ENCODE measurements at regions not wholly inside any gene's neighbourhood (a gene's known extent, or its start where the extent isn't known, plus 50 kb on each side); places are given as distances from the start of the nearest gene placed in this dataset.
"Not testable (repeated sequence)": the region's sequence is repeated elsewhere in the genome, so short reads cannot be mapped to it uniquely, and the experiment has no call there.

DNA sequence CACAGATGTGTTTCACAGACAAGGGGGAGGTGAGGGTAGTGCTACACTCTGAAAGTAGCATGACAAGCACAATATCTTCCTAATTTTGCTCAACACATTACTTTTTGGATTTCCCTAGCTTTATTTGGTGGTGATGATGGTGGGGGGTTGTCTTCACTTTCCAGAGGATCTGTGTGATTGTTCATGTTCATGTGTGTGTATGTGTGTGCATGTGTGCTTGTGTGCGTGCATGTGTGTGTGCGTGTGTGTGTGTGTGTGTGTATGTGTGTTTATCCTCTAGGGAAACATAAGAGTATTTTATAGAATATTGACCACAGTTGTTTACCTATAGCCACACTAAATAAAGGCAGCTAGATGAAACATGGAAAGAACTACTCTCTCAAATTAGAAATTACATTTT lies 183.8 kb upstream of the EYA4 start:
- DNase-seq = no peak

DNA sequence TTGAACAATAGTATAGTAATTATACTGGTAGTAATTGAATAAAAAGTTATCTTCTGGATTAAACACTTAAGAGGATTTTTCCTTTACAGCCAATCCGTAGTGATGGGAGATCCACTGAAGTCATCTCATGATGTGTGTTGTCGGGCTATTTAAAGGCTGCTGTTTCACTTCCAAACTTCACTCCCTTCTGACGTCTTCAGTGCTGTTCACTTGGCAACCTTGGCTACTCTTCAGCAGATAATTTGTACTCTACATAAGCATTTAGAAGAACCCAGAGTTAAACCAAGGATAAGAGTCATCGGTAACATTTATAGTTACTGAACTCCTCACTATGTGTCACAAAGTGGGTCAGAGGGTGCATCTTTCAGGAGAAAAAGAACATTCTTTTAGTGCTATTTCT lies 179.1 kb upstream of the EYA4 start:
- no peak for DNase-seq

DNA sequence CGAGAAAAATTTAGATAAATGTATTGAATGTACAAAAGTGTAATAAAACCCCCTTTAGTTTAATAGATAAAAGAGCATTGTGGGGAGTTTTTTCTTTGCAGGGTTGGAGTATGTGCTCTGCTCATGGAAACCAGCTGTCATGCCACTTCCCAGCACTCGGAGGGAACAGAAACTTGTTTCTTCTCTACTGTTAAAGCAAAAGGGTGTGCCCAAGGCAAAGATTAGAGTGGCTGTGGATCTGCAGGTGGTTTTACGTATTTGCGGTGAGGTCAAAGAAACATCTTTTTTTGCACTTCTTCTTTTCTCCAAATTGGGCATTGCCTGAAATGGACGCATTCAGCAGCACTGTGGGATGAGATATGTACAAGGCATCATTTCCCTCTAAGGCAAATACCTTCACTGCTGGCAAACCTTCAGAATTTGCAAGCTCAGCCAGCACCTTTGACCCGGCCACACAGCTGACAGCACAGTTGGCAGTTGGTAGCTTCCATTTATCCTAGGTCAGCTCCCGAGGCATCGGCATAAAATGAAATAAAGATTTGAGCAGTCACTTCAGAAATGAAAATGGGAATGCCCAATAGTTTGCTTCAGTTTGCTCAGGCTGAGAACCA lies 178.4 kb upstream of the EYA4 start:
- no peak for DNase-seq

DNA sequence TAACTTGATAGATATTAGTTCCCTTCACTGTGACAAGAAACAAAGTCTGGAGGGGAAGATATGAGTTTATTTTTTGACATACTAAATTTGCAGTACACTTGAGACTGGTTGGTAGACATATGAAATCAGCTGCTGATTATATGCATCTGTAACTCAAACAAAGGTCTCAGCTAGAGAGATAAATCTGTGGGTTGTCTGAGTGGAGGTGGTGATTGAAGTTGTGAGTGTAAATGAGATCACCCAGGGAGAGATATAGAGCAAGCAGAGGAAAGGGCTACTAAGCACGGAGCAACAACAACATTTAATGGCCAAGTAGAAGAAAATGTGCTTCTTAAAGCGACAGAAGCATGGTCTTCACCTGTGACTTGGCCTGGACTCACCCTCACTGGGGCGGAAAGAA lies 173.2 kb upstream of the EYA4 start:
- DNase-seq = no peak

DNA sequence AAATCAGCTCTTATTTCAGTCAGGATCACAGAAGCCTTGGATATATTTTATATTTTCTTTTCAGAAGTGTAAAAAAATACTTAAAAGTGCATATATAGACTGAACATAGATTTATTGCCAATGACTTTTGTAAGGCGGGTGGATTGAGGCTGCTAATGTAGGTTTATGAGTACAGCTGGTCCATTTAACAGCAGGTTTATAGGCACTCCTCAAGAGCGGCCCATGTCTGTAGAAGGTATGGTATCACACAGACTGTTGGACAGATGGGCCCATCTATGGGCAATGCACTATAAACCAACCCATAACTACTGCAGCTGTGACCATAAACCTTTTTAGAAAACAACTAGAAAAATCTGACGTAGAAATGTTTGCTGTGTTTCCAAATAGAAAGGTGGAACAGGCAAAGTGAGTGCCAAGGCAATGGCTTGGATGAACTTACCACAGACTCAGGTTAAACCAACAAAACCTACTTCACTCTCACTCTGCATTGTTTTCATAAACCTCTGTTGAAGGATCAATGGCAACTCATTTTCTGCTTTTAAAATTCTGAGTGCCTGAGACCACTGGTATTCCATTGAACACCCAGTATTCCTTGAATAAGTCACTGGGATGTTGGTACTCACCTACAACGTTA lies 170.6 kb upstream of the EYA4 start:
- DNase-seq = no peak

DNA sequence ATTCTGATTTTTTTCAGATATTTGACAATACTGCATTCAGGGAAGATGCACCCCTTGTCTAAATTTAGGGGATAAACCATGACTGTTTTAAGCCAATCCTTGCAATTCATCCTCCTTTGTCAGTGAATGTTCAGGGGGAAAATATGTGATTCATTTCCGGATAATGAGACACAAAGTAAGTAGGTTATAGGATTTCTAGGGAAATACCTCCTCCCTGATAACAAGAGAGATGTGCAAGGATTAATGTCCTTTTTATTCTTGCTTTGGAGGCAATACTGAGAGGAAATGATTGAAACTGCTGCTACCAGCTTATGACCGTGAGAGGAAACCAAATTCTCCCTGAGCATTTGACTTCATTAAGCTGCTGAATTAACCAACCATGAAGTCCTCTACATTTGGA lies 161.3 kb upstream of the EYA4 start:
- DNase-seq = no peak

DNA sequence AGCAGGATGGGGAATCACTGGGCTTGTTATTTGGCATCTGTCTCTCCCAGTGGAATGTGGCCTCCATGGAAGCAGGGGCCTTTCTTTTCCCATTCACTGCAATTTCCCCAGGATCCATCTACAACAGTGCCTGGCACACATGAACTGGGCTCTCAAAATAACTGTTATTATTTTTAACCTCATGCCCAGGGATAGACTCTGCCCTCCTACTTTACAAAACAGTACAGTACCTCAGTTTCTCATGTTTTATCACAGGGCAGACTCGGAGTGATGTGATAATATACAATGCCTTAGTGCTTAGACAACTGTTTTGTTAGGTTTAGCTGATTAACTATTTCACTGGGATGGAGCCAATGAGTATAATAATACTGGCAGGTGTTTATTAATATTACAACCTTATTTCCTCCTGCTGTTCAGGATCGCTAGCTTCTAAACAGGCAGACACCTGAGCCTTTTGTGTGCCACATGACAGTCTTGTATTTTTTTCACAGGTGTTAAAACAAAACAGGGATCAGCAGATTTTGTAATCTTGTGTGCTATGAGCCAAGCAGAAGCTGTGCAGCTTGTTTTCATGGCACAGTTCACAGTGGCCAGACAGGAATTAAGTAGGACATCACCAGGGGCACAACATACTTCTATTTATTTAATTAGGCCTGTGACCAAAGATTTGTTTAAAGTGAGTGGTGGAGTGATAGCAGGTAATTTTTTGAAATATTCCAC lies 157.7 kb upstream of the EYA4 start:
- no peak for DNase-seq

DNA sequence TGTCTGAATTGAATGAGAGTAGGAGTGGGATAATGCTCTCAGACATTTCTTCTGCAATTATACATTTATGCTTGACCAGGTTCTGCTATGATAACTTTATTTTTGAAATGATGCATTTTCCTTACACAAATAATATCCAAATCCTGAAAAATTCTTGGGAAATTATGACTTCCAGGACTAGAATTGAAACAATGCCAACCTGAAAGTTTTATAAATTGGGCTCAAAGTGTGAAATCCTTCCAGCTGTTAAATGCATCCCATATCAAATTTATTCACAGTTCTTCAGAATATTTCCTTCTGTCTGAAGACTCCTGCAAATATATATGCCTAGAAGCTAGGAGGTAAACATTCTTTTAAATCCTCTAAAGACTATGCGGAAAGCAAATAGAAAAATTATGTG lies 155.7 kb upstream of the EYA4 start:
- no peak for DNase-seq

DNA sequence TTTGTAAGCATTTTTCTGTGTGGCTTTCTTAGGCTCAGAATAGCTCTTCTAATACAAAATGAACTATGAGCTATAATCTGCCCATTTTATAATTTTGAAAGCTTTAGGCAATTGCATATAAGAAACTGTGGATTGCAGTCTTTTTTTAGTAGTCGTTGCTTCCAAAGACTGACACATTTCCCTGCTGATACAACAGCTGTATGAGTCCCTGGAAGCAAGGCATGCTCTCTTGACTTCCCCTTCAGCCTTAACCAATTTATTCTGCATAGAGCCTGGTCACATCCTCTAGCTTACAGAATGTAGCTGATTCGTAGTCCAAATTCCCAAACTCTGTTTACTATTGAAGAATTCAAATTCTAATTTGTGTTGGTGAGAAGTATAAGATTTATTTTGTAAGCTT lies 155.3 kb upstream of the EYA4 start:
- no peak for DNase-seq

DNA sequence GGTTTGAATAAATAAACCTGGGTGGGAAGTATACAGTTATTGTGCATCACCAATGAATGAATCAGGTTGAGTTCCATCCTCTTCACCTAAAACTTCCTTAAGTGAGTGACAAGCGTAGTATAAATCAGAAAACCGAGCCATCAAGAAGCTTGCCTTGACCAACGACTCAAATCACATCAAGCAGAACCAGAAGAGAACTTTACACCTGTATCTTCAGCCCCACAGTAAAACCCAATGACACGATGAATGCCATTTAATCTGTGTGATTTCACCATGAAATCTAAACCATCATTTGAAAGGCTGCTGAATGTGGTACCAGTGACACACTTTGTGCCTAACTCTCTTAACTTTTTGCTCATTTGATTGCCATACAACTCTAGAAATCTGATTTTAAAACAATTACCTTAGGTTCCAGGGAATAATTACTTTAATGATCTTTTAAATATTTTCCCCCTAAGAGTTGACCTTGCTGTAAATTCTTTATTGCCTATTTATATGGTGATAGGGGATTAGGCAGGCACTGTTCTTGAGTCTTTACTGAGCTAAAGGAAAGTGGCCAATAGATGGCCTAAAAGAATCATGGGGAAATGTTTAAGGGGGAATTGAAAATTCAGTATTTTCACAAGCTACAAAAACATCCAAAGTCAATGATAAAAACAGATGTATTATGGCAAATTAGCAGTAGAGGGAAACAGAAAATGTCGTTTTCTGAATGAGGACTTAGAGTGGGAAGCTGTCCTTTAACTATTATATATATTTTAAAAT lies 152.0 kb upstream of the EYA4 start:
- DNase-seq = no peak

DNA sequence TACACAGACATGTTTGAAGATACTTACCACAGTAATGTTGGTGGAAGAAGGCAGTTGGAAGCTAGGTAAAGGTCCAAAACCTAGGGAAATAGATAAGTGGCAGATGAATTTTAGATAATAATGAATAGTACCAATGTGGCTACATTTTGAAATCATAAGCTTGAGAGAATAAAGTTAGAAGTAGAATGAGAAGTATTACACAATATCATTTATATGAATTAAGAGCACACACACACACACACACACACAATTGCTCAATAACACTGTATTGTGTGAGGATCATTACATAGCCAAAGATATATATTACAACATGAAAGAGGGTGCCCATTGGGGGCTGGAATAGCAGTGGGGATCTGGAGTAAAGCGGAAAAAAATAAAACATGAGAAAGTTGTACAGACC lies 149.0 kb upstream of the EYA4 start:
- DNase-seq = no peak

DNA sequence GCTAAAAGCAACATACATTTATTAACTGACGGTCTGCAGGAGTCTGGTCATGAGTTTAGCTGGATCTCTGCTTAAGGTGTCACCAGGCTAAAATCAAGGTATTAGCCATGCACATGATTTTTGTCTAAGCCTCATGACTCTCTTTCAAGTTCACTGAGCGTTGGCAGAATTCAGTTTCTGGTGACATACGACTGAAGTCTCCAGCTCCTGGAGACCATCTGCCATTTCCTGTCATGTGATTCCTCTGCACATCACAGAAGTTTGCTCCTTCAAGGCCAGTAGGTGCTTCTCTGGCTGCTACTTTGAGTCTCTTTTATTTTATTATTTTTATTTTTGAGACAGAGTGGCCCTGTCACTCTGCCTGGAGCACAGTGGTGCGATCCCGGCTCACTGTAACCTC lies 148.4 kb upstream of the EYA4 start:
- DNase-seq = no peak

DNA sequence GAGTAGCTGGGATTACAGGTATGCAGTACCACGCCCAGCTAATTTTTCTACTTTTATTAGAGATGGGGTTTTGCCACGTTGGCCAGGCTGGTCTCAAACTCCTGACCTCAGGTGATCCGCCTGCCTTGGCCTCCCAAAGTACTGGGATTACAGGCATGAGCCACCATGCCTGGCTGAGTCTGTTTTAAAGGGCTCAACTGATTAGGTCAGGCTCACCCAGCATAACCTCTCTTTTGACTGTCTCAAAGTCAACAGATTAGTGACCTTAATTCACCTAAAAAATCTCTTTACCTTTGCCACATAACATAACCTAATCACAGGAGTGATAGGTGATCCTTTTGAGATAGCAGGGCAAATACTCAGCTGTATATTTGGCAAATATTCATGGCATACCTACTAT lies 147.9 kb upstream of the EYA4 start:
- not testable (repeated sequence) for DNase-seq

DNA sequence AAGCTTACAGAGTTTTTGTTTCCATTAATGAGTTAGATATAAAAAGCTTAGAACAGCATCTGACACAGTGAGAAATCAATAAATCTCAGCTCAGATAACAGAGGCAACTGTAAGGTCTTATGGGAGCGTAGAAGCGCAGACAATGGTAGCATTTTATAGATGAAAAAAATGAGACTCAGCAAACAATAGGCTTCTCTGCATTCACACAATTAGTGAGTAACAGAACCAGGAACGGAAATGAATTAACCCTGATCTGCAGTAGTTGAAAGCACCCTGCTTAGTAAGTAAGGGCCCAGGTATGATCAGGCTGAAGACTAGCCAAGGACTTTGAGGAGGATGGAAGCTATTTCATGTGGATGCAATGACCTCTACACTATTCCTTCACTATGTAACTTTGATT lies 147.2 kb upstream of the EYA4 start:
- no peak for DNase-seq

DNA sequence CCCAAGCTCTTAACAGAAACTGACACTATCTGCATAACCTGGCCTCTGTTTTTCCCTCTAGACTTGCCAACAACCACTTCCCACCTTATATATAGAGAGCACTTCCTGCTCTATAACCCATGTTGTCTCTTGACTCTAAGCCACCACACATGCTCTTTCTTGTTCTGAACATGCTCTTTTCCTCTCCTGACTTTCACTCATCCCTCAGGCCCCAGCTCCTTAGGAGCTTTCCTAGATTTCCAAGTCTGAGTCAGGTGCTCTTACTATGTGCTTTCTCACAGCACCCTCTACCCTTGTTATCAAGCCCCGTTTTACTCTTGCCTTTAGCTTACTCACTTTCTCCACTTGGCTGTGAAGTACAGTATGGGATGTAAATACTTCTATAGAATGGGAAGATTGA lies 143.9 kb upstream of the EYA4 start:
- no peak for DNase-seq

DNA sequence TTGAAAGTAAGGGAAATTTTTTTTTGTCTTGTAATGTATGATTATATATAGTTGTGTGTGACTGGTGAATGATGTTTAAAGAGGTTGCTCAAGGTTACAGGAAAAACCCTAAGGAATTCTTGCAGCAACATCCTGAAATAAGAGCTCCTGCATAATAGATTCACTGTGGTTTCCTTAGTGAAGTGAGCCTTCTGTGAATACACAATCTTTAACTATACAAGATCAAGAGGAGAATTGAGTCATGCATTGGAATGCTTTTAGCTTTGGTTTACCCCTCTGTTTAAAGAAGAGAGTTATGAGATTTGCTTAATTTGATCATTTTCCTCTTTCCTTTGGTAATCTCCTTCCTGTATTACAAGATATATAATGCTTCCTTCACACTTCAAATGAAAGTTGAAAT lies 141.6 kb upstream of the EYA4 start:
- DNase-seq = no peak

DNA sequence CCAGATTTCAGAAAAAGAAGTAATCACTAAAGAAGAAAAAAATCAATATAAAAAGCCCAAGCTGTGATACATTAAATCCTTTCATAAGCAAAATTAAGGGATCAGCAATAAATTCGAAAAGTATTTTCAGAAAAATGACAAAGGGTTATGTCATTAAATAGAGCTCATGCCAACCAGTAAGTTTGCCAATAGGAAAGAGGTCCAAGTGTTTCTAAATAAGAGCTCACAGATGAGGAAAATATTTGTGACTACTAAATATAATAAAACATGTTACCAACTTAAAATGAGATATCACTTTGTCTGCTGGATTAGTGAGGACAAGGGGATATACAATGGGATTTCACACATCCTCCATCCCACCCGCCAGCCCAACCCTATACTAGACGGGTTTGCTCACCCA lies 140.3 kb upstream of the EYA4 start:
- DNase-seq = no peak

DNA sequence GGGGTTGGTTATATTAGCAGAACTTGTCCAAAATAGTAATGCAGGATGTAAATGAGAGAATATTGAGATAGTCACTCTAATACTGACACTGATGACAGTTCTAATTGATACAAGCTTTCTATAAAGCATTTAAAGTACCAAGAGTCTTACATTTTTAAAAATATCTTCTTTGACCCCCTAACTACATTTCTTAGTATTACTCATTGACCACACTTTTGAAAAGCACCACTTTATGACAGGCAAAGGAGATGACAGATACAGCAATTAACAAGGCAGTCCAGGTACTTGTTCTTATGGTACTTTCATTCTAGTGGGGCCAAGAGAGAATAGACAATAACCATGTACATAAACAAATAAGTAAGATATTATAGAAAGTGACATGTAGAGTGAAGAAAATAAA lies 139.4 kb upstream of the EYA4 start:
- no peak for DNase-seq

DNA sequence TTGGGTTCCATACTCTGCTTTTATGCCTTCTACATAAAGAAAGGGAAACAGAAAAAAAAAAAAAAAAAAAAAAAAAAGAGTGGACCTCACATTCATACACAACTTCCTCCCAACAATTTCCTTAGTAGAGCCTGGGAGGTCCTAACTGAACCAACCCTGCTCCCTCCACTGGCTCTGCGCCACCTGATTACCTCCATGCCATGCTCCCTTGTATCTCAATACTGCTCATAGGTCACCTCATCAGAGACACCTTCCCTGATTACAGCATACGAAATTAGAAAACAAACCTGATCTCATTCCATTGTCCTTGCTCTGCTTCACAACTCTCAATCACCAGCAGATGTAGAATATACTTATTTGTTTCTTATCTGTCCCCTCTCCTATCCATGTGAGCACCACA lies 134.2 kb upstream of the EYA4 start:
- no peak for DNase-seq

DNA sequence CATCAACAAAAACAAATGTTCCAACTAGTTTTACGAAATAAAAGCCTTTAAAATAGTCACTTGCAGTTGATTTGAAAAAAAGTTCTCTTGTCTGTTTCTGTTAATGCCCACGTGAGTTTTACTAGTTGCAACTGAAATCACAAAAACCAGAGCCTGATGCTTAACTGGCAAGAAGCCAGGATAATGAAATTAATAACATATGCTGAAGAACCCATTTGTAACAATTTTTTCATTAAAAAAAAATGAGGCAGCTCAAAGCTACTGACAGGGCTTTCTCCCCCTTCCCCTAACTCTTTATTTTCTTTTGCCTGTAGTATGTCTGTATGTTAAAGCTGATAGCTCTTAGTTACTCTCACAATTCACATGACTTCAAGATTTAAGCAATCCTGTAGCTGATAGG lies 132.7 kb upstream of the EYA4 start:
- no peak for DNase-seq

DNA sequence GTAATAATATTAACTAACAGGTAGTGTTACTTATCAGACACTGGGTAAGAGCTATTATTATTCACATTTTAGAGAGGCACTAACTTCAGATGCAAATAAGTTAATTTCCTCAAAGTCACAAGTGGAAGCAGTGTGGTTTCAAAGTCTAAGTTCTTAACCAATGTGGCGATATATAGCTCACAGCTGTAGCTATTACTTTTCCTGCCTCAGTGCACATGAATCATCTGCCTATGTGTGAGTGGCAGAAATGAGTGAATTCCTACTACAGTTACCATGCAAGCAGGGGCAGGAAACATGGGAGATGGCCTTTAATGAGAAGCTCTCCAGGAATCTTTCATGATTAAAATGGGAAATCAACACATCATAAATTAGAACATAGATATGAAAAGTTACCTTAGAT lies 126.2 kb upstream of the EYA4 start:
- DNase-seq = no peak

DNA sequence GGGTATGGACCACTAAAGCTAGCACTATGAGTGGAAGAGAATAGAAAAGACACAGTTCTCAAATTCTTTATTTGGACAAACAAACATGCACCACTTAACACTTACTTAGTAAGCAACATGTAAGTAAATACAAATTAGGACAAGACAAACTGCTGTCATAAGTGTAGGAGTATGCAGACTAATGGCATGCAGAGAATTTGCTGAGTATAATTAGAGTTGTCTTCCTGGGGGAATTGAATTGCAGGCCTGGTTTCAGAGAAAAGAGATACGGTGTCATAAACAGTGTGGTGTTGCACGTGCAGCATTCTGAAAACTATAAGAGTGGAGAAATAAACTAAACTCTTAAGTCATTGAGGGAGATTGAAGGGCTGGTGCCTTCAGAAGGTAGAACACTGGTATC lies 125.2 kb upstream of the EYA4 start:
- DNase-seq = no peak

DNA sequence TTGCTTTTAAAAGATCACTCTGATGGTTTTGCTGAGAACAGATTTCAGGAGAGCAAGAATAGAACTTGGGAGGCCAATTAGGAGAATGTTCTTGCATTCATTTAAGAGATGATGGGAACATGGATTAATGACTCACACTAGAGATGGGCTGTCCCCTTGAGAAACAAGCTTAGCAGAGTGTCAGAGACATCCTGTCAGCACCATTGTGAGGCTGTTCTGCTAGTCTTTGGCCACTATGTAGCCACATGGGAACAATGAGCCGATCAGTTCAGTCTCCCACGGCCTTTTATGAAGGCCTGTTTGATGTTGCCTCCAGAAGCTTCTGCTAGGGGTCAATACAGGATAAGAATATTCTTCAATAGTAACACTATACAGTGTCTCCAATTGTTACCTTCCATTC lies 113.0 kb upstream of the EYA4 start:
- DNase-seq = no peak

DNA sequence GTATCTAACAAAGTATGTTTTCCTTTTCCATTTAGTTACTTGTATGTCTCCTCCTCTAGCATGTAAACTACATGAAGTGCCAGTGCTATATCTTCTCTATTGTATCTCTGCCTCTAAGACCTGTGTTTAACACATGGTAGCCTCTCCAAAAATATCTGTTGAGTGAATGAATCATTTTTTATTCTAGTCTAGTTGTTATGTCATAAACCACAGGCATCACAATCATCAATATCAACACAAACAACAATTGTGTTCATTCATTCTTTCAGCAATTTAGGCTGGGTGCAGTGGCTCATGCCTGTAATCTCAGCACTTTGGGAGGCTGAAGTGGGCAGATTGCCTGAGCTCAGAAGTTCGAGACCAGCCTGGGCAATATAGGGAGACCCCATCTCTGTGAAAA lies 111.6 kb upstream of the EYA4 start:
- no peak for DNase-seq

All from NCI-H446 treated with DMSO at 0.1 percent for 48 hours (cell line).